A549 (cell line): ENCODE measurements at regions not wholly inside any gene's neighbourhood (a gene's known extent, or its start where the extent isn't known, plus 50 kb on each side); places are given as distances from the start of the nearest gene placed in this dataset.

Experiments used
- BHLHE40 ChIP-seq: IDR thresholded peaks from 2 replicates; pipeline ENCODE4 v1.6.1; 2012; ENCODE audit warnings: low read depth, low read length, inconsistent platforms
- CHD4 ChIP-seq: fragments of 200-600 bp; sonication (generic); IDR thresholded peaks from 2 replicates; pipeline ENCODE4 v1.6.1; 2016; ENCODE audit warnings: antibody characterized with exemption, mild to moderate bottlenecking, borderline replicate concordance
- CTCF ChIP-seq: fragments of >200 bp; sonication (Bioruptor Twin); formaldehyde crosslinking; IDR thresholded peaks from 3 replicates; pipeline ENCODE4 v1.5.1; 2016
- E2F6 ChIP-seq: IDR thresholded peaks from 2 replicates; pipeline ENCODE4 v1.6.1; 2012; ENCODE audit warnings: low read depth, borderline replicate concordance
- EHMT2 ChIP-seq: fragments of 200-600 bp; sonication (generic); IDR thresholded peaks from 2 replicates; pipeline ENCODE4 v1.6.1; 2016; ENCODE audit warnings: antibody characterized with exemption, low read depth, mild to moderate bottlenecking, moderate library complexity
- NFE2L2 ChIP-seq: fragments of 150-350 bp; conservative IDR thresholded peaks from 2 replicates; pipeline ENCODE4 v1.6.1; 2014; ENCODE audit warnings: low read length
- POLR2A ChIP-seq: IDR thresholded peaks from 2 replicates; pipeline ENCODE4 v1.6.1; 2012; ENCODE audit warnings: mild to moderate bottlenecking, low read length
- POLR2AphosphoS2 ChIP-seq: conservative IDR thresholded peaks from 2 replicates; pipeline ENCODE4 v1.6.1; 2012; ENCODE audit warnings: low read length, improper control_type of control experiment, inconsistent platforms
- RCOR1 ChIP-seq: fragments of 150-350 bp; IDR thresholded peaks from 2 replicates; pipeline ENCODE4 v1.6.1; 2014; ENCODE audit warnings: antibody characterized with exemption, low read length, low read depth
- RNF2 ChIP-seq: fragments of 200-600 bp; sonication (generic); IDR thresholded peaks from 2 replicates; pipeline ENCODE4 v1.6.1; 2016; ENCODE audit warnings: low read depth, mild to moderate bottlenecking, antibody characterized with exemption, moderate library complexity, borderline replicate concordance
- SREBF2 ChIP-seq: fragments of 450-650 bp; IDR thresholded peaks from 2 replicates; pipeline ENCODE4 v1.6.1; 2014; ENCODE audit warnings: mild to moderate bottlenecking, moderate library complexity
- TF ChIP-seq, protein P1 (sequence below): fragments of 200-600 bp; sonication (generic); IDR thresholded peaks from 2 replicates; pipeline ENCODE4 v1.6.1; 2016; ENCODE audit warnings: antibody characterized with exemption, mild to moderate bottlenecking, moderate library complexity

DNA sequence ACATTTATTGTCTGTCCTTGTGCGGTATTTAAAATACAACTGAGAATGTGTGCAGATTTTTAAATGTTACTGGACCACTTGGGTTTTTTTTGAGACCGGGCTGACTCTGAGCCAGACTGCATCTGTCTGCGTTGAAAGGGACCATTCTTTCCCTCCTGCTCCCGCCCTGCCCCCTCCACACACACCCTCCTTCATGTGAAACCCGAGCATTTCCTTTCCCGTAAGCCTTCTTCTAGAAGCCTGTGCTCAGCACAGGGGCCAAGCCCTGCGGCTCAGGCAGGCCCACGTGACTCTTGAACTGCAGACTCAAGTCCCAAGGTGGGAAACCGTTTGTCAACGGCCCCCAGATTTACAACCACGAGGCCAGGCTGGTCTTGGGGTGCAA lies 82.7 kb upstream of the FOXC1 start:
- TF ChIP-seq POLR2A (no peak), CTCF (no peak), RNF2 (no peak), E2F6 (no peak), POLR2AphosphoS2 (no peak), RCOR1 (no peak), SREBF2 (no peak), CHD4 (no peak), NFE2L2 (no peak), BHLHE40 (no peak), EHMT2 (no peak)
- TF ChIP-seq, protein P1, sequence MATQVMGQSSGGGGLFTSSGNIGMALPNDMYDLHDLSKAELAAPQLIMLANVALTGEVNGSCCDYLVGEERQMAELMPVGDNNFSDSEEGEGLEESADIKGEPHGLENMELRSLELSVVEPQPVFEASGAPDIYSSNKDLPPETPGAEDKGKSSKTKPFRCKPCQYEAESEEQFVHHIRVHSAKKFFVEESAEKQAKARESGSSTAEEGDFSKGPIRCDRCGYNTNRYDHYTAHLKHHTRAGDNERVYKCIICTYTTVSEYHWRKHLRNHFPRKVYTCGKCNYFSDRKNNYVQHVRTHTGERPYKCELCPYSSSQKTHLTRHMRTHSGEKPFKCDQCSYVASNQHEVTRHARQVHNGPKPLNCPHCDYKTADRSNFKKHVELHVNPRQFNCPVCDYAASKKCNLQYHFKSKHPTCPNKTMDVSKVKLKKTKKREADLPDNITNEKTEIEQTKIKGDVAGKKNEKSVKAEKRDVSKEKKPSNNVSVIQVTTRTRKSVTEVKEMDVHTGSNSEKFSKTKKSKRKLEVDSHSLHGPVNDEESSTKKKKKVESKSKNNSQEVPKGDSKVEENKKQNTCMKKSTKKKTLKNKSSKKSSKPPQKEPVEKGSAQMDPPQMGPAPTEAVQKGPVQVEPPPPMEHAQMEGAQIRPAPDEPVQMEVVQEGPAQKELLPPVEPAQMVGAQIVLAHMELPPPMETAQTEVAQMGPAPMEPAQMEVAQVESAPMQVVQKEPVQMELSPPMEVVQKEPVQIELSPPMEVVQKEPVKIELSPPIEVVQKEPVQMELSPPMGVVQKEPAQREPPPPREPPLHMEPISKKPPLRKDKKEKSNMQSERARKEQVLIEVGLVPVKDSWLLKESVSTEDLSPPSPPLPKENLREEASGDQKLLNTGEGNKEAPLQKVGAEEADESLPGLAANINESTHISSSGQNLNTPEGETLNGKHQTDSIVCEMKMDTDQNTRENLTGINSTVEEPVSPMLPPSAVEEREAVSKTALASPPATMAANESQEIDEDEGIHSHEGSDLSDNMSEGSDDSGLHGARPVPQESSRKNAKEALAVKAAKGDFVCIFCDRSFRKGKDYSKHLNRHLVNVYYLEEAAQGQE: no peak
